H9 (cell line): ENCODE measurements at regions not wholly inside any gene's neighbourhood (a gene's known extent, or its start where the extent isn't known, plus 50 kb on each side); places are given as distances from the start of the nearest gene placed in this dataset.
A peak's percentile ranks its signal among the peaks of the same experiment; 100 is the strongest.

Experiments
- DNase-seq: peaks from one replicate; pipeline ENCODE4 v3.0.0-alpha.2; 2017
- H2AFZ ChIP-seq: one replicate; pipeline ENCODE4 v1.6.1; 2013; ENCODE audit warnings: mild to moderate bottlenecking, low read length, control low read depth, moderate library complexity
- H2AK5ac ChIP-seq: 2 replicates; pipeline ENCODE4 v1.6.1; 2013; ENCODE audit warnings: low read length, control low read depth, mixed read lengths; ENCODE audit not compliant: insufficient read length
- H2BK120ac ChIP-seq: one replicate; pipeline ENCODE4 v1.6.1; 2013; ENCODE audit warnings: low read depth, mild to moderate bottlenecking, low read length, control low read depth, inconsistent platforms; ENCODE audit not compliant: poor library complexity, severe bottlenecking
- H2BK12ac ChIP-seq: 2 replicates; pipeline ENCODE4 v1.6.1; 2013; ENCODE audit warnings: low read length, control low read depth, mixed read lengths, low read depth; ENCODE audit not compliant: insufficient read length
- H2BK15ac ChIP-seq: 2 replicates; pipeline ENCODE4 v1.6.1; 2013; ENCODE audit warnings: low read depth, low read length, control low read depth
- H2BK20ac ChIP-seq: one replicate; pipeline ENCODE4 v1.6.1; 2013; ENCODE audit warnings: low read depth, mild to moderate bottlenecking, low read length, control low read depth, inconsistent platforms; ENCODE audit not compliant: poor library complexity, severe bottlenecking
- H2BK5ac ChIP-seq: 2 replicates; pipeline ENCODE4 v1.6.1; 2013; ENCODE audit warnings: low read length, control low read depth, mixed read lengths; ENCODE audit not compliant: insufficient read length
- H3K14ac ChIP-seq: 2 replicates; pipeline ENCODE4 v1.6.1; 2013; ENCODE audit warnings: low read length, control low read depth; ENCODE audit not compliant: insufficient read depth
- H3K18ac ChIP-seq: 2 replicates; pipeline ENCODE4 v1.6.1; 2013; ENCODE audit warnings: low read depth, mild to moderate bottlenecking, mixed read lengths, low read length, control low read depth; ENCODE audit not compliant: insufficient read length
- H3K23ac ChIP-seq: 2 replicates; pipeline ENCODE4 v1.6.1; 2013; ENCODE audit warnings: low read length, control low read depth, mixed read lengths, low read depth; ENCODE audit not compliant: insufficient read length
- H3K23me2 ChIP-seq: 2 replicates; pipeline ENCODE4 v1.6.1; 2013; ENCODE audit warnings: low read depth, mild to moderate bottlenecking, mixed read lengths, low read length, control low read depth; ENCODE audit not compliant: insufficient read length, poor library complexity, severe bottlenecking
- H3K27ac ChIP-seq: 2 replicates; pipeline ENCODE4 v1.5.1; 2013; ENCODE audit warnings: low read length, control low read depth, mixed read lengths, low read depth; ENCODE audit not compliant: insufficient read length
- H3K27me3 ChIP-seq: 2 replicates; pipeline ENCODE4 v1.6.1; 2013; ENCODE audit warnings: low read length, control low read depth, inconsistent platforms; ENCODE audit not compliant: insufficient read depth
- H3K4ac ChIP-seq: 2 replicates; pipeline ENCODE4 v1.6.1; 2013; ENCODE audit warnings: low read depth, mild to moderate bottlenecking, control low read depth, inconsistent platforms, low read length, moderate library complexity
- H3K4me1 ChIP-seq: 2 replicates; pipeline ENCODE4 v1.6.1; 2013; ENCODE audit warnings: low read length, control low read depth, inconsistent platforms; ENCODE audit not compliant: insufficient read depth
- H3K4me2 ChIP-seq: 2 replicates; pipeline ENCODE4 v1.6.1; 2013; ENCODE audit warnings: low read length, control low read depth, mixed read lengths; ENCODE audit not compliant: insufficient read length, insufficient read depth
- H3K56ac ChIP-seq: 2 replicates; pipeline ENCODE4 v1.6.1; 2013; ENCODE audit warnings: low read depth, mild to moderate bottlenecking, mixed read lengths, low read length, control low read depth; ENCODE audit not compliant: insufficient read length
- H3K79me1 ChIP-seq: 2 replicates; pipeline ENCODE4 v1.6.1; 2013; ENCODE audit warnings: low read depth, mild to moderate bottlenecking, moderate library complexity, low read length, control low read depth, inconsistent platforms; ENCODE audit not compliant: insufficient read depth, poor library complexity, severe bottlenecking
- H3K79me2 ChIP-seq: 2 replicates; pipeline ENCODE4 v1.6.1; 2013; ENCODE audit warnings: low read length, control low read depth, inconsistent platforms; ENCODE audit not compliant: insufficient read depth
- H3K9ac ChIP-seq: 2 replicates; pipeline ENCODE4 v1.6.1; 2013; ENCODE audit warnings: low read length, control low read depth, mixed read lengths; ENCODE audit not compliant: insufficient read length; ENCODE audit errors: extremely low read depth
- H3K9me3 ChIP-seq: one replicate; pipeline ENCODE4 v1.6.1; 2013; ENCODE audit warnings: low read depth, low read length, inconsistent platforms; ENCODE audit not compliant: control insufficient read depth
- H3T11ph ChIP-seq: one replicate; pipeline ENCODE4 v1.6.1; 2013; ENCODE audit warnings: mild to moderate bottlenecking, low read length, control low read depth, inconsistent platforms
- H4K20me1 ChIP-seq: one replicate; pipeline ENCODE4 v1.6.1; 2013; ENCODE audit not compliant: control insufficient read depth, insufficient read length, insufficient read depth
- H4K5ac ChIP-seq: 2 replicates; pipeline ENCODE4 v1.6.1; 2013; ENCODE audit warnings: low read depth, mild to moderate bottlenecking, mixed read lengths, low read length, control low read depth; ENCODE audit not compliant: insufficient read length
- H4K8ac ChIP-seq: replicated peaks from 2 replicates; pipeline ENCODE4 v1.6.1; 2013; ENCODE audit warnings: low read length, control low read depth, mixed read lengths, low read depth; ENCODE audit not compliant: insufficient read length
- H4K91ac ChIP-seq: 2 replicates; pipeline ENCODE4 v1.6.1; 2013; ENCODE audit warnings: low read depth, mild to moderate bottlenecking, moderate library complexity, mixed read lengths, low read length, control low read depth; ENCODE audit not compliant: insufficient read length
- H3K27ac Mint-ChIP-seq, 3 experiments: 2 replicates in 2 of 3; 3 replicates in 1 of 3; pipeline ENCODE4 v1.8.0; 2020 to 2021; ENCODE audit warnings: mixed read lengths in 3 of 3, mild to moderate bottlenecking in 1 of 3, moderate library complexity in 1 of 3
- H3K27me3 Mint-ChIP-seq: 2 replicates; pipeline ENCODE4 v1.8.0; 2021; ENCODE audit warnings: low read depth, mild to moderate bottlenecking, moderate library complexity, mixed read lengths
- H3K36me3 Mint-ChIP-seq, 3 experiments: 2 replicates in 2 of 3; 3 replicates in 1 of 3; pipeline ENCODE4 v1.8.0; 2020 to 2021; ENCODE audit warnings: low read depth in 3 of 3, mixed read lengths in 3 of 3; ENCODE audit not compliant: insufficient read depth in 1 of 3
- H3K4me1 Mint-ChIP-seq, 2 experiments: 2 replicates each; pipeline ENCODE4 v1.8.0; 2020; ENCODE audit warnings: mixed read lengths in 2 of 2
- H3K4me3 Mint-ChIP-seq, 2 experiments: 2 replicates in 1 of 2; 3 replicates in 1 of 2; pipeline ENCODE4 v1.8.0; 2020 to 2021; ENCODE audit warnings: mild to moderate bottlenecking in 2 of 2, mixed read lengths in 2 of 2, moderate library complexity in 1 of 2
- H3K9me3 Mint-ChIP-seq, 2 experiments: 2 replicates in 1 of 2; 3 replicates in 1 of 2; pipeline ENCODE4 v1.8.0; 2020; ENCODE audit warnings: mild to moderate bottlenecking in 2 of 2, mixed read lengths in 2 of 2, moderate library complexity in 1 of 2
- CTCF ChIP-seq: fragments of 200-600 bp; sonication (generic); conservative IDR thresholded peaks from 3 replicates; pipeline ENCODE4 v1.8.0; 2021; ENCODE audit warnings: antibody characterized with exemption, mild to moderate bottlenecking
- WGBS: extraction: QIAGEN DNeasy Blood & Tissue Kit; methylation state at CpG from one replicate; pipeline ENCODE4 v1.1.7; 2013; ENCODE audit warnings: missing lambda C conversion rate, low lambda C conversion rate, mixed read lengths; ENCODE audit not compliant: insufficient read length; ENCODE audit errors: extremely low coverage; 5-methylcytosine and 5-hydroxymethylcytosine counted together

- H3K14ac ChIP-seq = no peak overlapping the region
- no peaks in the 10 kb centered on the region for H3K27me3 ChIP-seq
- H2BK120ac ChIP-seq = no peak overlapping the region
- peaks cover 3% of the 10 kb centered on the region; the same call in 1 of the 2 replicates for H3K4me1 ChIP-seq
- no peak overlapping the region for H2AK5ac ChIP-seq
- H3T11ph ChIP-seq = no peak overlapping the region
- no peak overlapping the region for H2BK12ac ChIP-seq
- no peak overlapping the region for H3K56ac ChIP-seq
- Mint-ChIP-seq H3K4me1 (peaks cover 25 to 41% of the 10 kb centered on the region in 2 experiments), H3K9me3 (no peaks in the 10 kb centered on the region; a peak in 1 of 5 replicates), H3K36me3 (no peaks in the 10 kb centered on the region; a peak in 2 of 7 replicates), H3K27me3 (peaks cover 34% of the 10 kb centered on the region), H3K4me3 (no peak overlapping the region; a peak in 1 of 5 replicates), H3K27ac (no peak overlapping the region)
- no peaks in the 10 kb centered on the region for H3K23me2 ChIP-seq
- H3K9ac ChIP-seq = no peak overlapping the region
- H3K18ac ChIP-seq = no peak overlapping the region
- H3K4me2 ChIP-seq = no peak overlapping the region
- H2AFZ ChIP-seq = no peak overlapping the region
- H3K4ac ChIP-seq = no peak overlapping the region
- no peaks in the 10 kb centered on the region for H3K79me2 ChIP-seq
- no peaks in the 10 kb centered on the region for H3K9me3 ChIP-seq
- H2BK15ac ChIP-seq = no peak overlapping the region
- H3K27ac ChIP-seq = no peak overlapping the region
- H2BK20ac ChIP-seq = no peak overlapping the region
- H4K5ac ChIP-seq = no peak overlapping the region
- no peak overlapping the region for H4K8ac ChIP-seq
- H3K79me1 ChIP-seq = no peaks in the 10 kb centered on the region
- no peak overlapping the region for H3K23ac ChIP-seq
- DNase-seq = no peak
- TF ChIP-seq CTCF = peak; percentile 34; the same call in 2 of the 3 replicates
- H4K20me1 ChIP-seq = no peaks in the 10 kb centered on the region
- WGBS = no CpG with 5 or more reads among the region's 4 CpGs
- no peak overlapping the region for H2BK5ac ChIP-seq
- no peak overlapping the region for H4K91ac ChIP-seq
These were observed 222.9 kb upstream of the CSF3R start for GRCh38 chr1:36705629-36706028.
